PC-9 (cell line): ENCODE measurements at regions not wholly inside any gene's neighbourhood (a gene's known extent, or its start where the extent isn't known, plus 50 kb on each side); places are given as distances from the start of the nearest gene placed in this dataset.
A peak's percentile ranks its signal among the peaks of the same experiment; 100 is the strongest.

Source experiments
- BruUV-seq: library from RNA; stranded (reverse); fragments of 400-500 nt; replicated peaks from 2 replicates; lab custom pipeline; 2021; lab: Mats Ljungman, UMichigan
- CTCF ChIA-PET: fragments of 300-600 bp; sonication (Branson Sonifier 250); formaldehyde crosslinking; loops from one replicate; lab custom pipeline; 2022; ENCODE audit warnings: antibody characterized with exemption; lab: Charles Lee
- POLR2A ChIA-PET: fragments of 300-600 bp; sonication (Branson Sonifier 250); formaldehyde crosslinking; loops from one replicate; lab custom pipeline; 2022; ENCODE audit warnings: antibody characterized with exemption; ENCODE audit not compliant: unreplicated experiment; lab: Charles Lee
- DNase-seq, 2 experiments: peaks; one replicate each; pipeline versions ENCODE4 v3.0.0 to v3.0.0-alpha.2; 2015 to 2022; ENCODE audit warnings: mixed read lengths in 1 of 2
- H2AFZ ChIP-seq: fragments of 200-600 bp; sonication (generic); 2 replicates; pipeline ENCODE4 v1.8.1; 2017; ENCODE audit warnings: antibody characterized with exemption
- H3F3A ChIP-seq: fragments of 200-600 bp; sonication (generic); 2 replicates; pipeline ENCODE4 v1.8.1; 2017; ENCODE audit warnings: antibody characterized with exemption, mild to moderate bottlenecking, low read depth; ENCODE audit not compliant: insufficient read depth
- H3K27ac ChIP-seq: fragments of 200-600 bp; sonication (generic); 2 replicates; pipeline ENCODE4 v1.6.1; 2016; ENCODE audit warnings: mixed run types
- H3K27me3 ChIP-seq: fragments of 200-600 bp; sonication (generic); 2 replicates; pipeline ENCODE4 v1.6.1; 2016; ENCODE audit warnings: low read depth, mixed run types; ENCODE audit not compliant: insufficient read depth
- H3K36me3 ChIP-seq: fragments of 200-600 bp; sonication (generic); 2 replicates; pipeline ENCODE4 v1.6.1; 2016; ENCODE audit warnings: low read depth, mixed run types
- H3K4me1 ChIP-seq: fragments of 200-600 bp; sonication (generic); replicated peaks from 2 replicates; pipeline ENCODE4 v1.6.1; 2016; ENCODE audit warnings: mixed run types; ENCODE audit not compliant: insufficient read depth
- H3K4me2 ChIP-seq: fragments of 200-600 bp; sonication (generic); 2 replicates; pipeline ENCODE4 v1.6.1; 2017; ENCODE audit warnings: mixed run types
- H3K4me3 ChIP-seq: fragments of 200-600 bp; sonication (generic); 2 replicates; pipeline ENCODE4 v1.6.1; 2016; ENCODE audit warnings: mixed run types
- H3K79me2 ChIP-seq: fragments of 200-600 bp; sonication (generic); 2 replicates; pipeline ENCODE4 v1.6.1; 2017; ENCODE audit warnings: low read depth, mixed run types
- H3K9me2 ChIP-seq: fragments of 200-600 bp; sonication (generic); 2 replicates; pipeline ENCODE4 v1.8.1; 2017; ENCODE audit warnings: mild to moderate bottlenecking; ENCODE audit not compliant: insufficient read depth
- H3K9me3 ChIP-seq: fragments of 200-600 bp; sonication (generic); 2 replicates; pipeline ENCODE4 v1.8.1; 2016; ENCODE audit warnings: low read depth; ENCODE audit not compliant: insufficient read depth
- H4K20me1 ChIP-seq: fragments of 200-600 bp; sonication (generic); 2 replicates; pipeline ENCODE4 v1.8.1; 2017; ENCODE audit not compliant: insufficient read depth
- CTCF ChIP-seq: fragments of 200-600 bp; sonication (generic); conservative IDR thresholded peaks from 2 replicates; pipeline ENCODE4 v1.6.1; 2017; ENCODE audit warnings: mixed run types, antibody characterized with exemption, mild to moderate bottlenecking, moderate library complexity
- EZH2 ChIP-seq: fragments of 200-600 bp; sonication (generic); IDR thresholded peaks from 2 replicates; pipeline ENCODE4 v1.8.0; 2017; ENCODE audit warnings: antibody characterized with exemption, low read depth
- intact Hi-C: fragments of 100-400 bp; cut with micrococcal nuclease; formaldehyde crosslinking; loops from one replicate; pipeline ENCODE4 v1.10.0; 2022; ENCODE audit not compliant: unreplicated experiment

- H3K9me3 ChIP-seq: no peaks in the 10 kb centered on the region
- H2AFZ ChIP-seq: no peak overlapping the region
- no peaks in the 10 kb centered on the region for H3K4me1 ChIP-seq
- H3K27me3 ChIP-seq: peaks cover 100% of the 10 kb centered on the region
- no peak overlapping the region for H3K4me3 ChIP-seq
- DNase-seq: no peak
- POLR2A ChIA-PET: no interaction called here
- H3F3A ChIP-seq: no peaks in the 10 kb centered on the region
- no peak overlapping the region for H3K27ac ChIP-seq
- CTCF ChIA-PET: no interaction called here
- no peak for TF ChIP-seq CTCF
- no peak for TF ChIP-seq EZH2
- H3K79me2 ChIP-seq: no peaks in the 10 kb centered on the region
- H3K36me3 ChIP-seq: no peaks in the 10 kb centered on the region
- peaks cover 10% of the 10 kb centered on the region for H4K20me1 ChIP-seq
- no peaks in the 10 kb centered on the region for H3K9me2 ChIP-seq
- no TSS peak for BruUV-seq
- no peak overlapping the region for H3K4me2 ChIP-seq
- intact Hi-C loops: no loop called here
Measured at GRCh38 chr22:48720662-48721394, 1106.8 kb downstream of the BRD1 start.

DNA sequence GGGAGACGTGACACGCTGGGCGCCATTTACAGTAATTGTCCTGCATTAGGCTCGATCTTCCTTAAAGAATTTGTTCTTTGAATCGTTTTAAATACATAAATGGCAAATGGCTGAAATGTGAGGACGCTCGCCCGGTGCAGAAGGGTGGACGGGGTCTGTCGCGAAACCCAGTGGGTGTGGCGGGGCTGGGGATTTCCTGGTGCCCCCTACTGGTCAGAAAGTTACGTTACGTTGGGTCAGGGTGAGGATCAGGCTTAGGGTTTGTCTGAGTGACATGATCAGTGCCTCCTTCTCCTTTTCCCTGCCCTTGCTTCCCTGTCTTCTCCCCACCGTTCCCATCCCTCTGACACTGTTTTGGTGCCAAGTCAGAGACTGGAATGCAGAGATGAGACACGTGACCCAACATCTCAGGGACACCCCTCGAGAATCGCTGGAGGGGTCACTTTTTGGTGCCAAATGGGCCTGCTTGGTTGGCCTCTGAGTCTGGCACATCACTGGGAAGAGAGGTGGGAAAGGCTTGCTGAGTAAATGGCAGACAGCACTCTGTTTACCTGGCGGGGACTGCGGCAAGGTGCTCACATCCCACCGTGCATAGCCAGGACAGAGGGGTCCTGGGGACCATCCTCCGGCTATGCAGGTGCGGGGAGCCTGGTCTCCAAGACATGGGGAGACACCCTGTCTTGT lies 1107.6 kb downstream of the BRD1 start:
- no peaks in the 10 kb centered on the region for H3K36me3 ChIP-seq
- CTCF ChIA-PET: no interaction called here
- peaks cover 10% of the 10 kb centered on the region for H4K20me1 ChIP-seq
- no peaks in the 10 kb centered on the region for H3F3A ChIP-seq
- no peaks in the 10 kb centered on the region for H3K9me3 ChIP-seq
- POLR2A ChIA-PET: no interaction called here
- no peak overlapping the region for H3K4me2 ChIP-seq
- no peak overlapping the region for H3K4me3 ChIP-seq
- no peak overlapping the region for H3K27ac ChIP-seq
- H3K9me2 ChIP-seq: no peaks in the 10 kb centered on the region
- peaks cover 100% of the 10 kb centered on the region for H3K27me3 ChIP-seq
- intact Hi-C loops: no loop called here
- no peaks in the 10 kb centered on the region for H3K4me1 ChIP-seq
- TF ChIP-seq EZH2: no peak
- peak; percentile 44; the same call in 1 of the 2 replicates for TF ChIP-seq CTCF
- BruUV-seq: no TSS peak
- H2AFZ ChIP-seq: no peak overlapping the region
- no peaks in the 10 kb centered on the region for H3K79me2 ChIP-seq
- DNase-seq: no peak

DNA sequence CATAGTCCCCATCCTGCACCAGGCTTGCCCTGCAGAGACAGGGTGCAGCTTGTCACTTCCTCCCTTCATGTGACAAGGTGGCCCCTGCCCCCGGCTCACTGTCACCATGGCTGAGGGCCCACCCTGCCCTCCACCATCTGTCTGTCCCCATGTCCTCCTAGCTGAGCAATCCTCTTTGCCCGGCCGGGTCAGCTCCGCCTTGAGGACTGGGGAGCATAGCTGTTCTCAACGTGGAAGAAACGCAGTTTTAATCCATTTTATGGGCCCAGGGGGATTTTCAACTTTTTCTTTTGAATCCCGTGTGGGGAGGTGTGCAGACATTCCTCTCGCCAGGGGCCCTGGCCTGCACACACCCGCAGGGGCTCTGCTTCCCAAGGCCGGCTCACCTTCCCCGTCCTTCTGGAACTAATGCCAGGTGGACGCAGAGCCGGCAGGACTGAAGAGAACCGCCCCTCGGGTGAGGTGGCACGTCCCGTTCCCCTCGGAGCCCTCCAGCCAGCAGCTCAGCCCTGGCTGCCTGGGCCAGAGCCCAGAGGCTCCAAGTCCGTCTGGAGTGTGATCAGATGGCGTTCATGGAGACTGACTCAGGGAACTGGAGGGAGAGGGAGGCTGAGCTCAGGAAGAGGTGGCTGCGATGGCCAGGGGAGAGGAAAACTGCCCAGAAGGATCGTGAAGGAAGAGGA lies 1108.7 kb downstream of the BRD1 start:
- DNase-seq: no peak
- peaks cover 100% of the 10 kb centered on the region for H3K27me3 ChIP-seq
- H2AFZ ChIP-seq: no peak overlapping the region; the same call in 1 of the 2 replicates
- BruUV-seq: no TSS peak
- intact Hi-C loops: no loop called here
- TF ChIP-seq EZH2: no peak
- TF ChIP-seq CTCF: no peak
- H4K20me1 ChIP-seq: peaks cover 10% of the 10 kb centered on the region
- H3K4me3 ChIP-seq: no peak overlapping the region
- CTCF ChIA-PET: interaction anchor here (0.6 kb wide), 1 partner anchor 1199 kb away, joined by 3 read pairs; no protein-coding TSS in a partner anchor
- no peaks in the 10 kb centered on the region for H3F3A ChIP-seq
- H3K27ac ChIP-seq: no peak overlapping the region
- H3K4me2 ChIP-seq: no peak overlapping the region
- H3K36me3 ChIP-seq: no peaks in the 10 kb centered on the region
- no peaks in the 10 kb centered on the region for H3K9me2 ChIP-seq
- H3K9me3 ChIP-seq: no peaks in the 10 kb centered on the region
- POLR2A ChIA-PET: no interaction called here
- no peaks in the 10 kb centered on the region for H3K4me1 ChIP-seq
- H3K79me2 ChIP-seq: no peaks in the 10 kb centered on the region
